Parathyroid adenoma (tissue), 2 donors: ENCODE measurements at regions not wholly inside any gene's neighbourhood (a gene's known extent, or its start where the extent isn't known, plus 50 kb on each side); places are given as distances from the start of the nearest gene placed in this dataset.

Experiments used
- H2AFZ ChIP-seq: fragments of 300-600 bp; sonication (generic); one replicate; pipeline ENCODE4 v1.7.0; 2017; ENCODE audit warnings: antibody characterized with exemption, mild to moderate bottlenecking
- H3K27ac ChIP-seq: fragments of 300-600 bp; sonication (generic); one replicate; pipeline ENCODE4 v1.7.0; 2017
- H3K27me3 ChIP-seq: fragments of 300-600 bp; sonication (generic); one replicate; pipeline ENCODE4 v1.7.0; 2017; ENCODE audit warnings: low read length; ENCODE audit not compliant: control insufficient read depth, insufficient read depth
- H3K36me3 ChIP-seq: fragments of 300-600 bp; sonication (generic); one replicate; pipeline ENCODE4 v1.7.0; 2017; ENCODE audit warnings: low read length; ENCODE audit not compliant: control insufficient read depth, insufficient read depth
- H3K4me1 ChIP-seq: fragments of 300-600 bp; sonication (generic); one replicate; pipeline ENCODE4 v1.7.0; 2017; ENCODE audit warnings: control low read depth
- H3K4me2 ChIP-seq: fragments of 300-600 bp; sonication (generic); one replicate; pipeline ENCODE4 v1.7.0; 2017; ENCODE audit warnings: low read length
- H3K4me3 ChIP-seq: fragments of 300-600 bp; sonication (generic); one replicate; pipeline ENCODE4 v1.7.0; 2017; ENCODE audit warnings: low read depth, low read length
- H3K79me2 ChIP-seq: fragments of 300-600 bp; sonication (generic); one replicate; pipeline ENCODE4 v1.7.0; 2017; ENCODE audit warnings: control low read depth
- H3K9ac ChIP-seq: fragments of 300-600 bp; sonication (generic); one replicate; pipeline ENCODE4 v1.7.0; 2017; ENCODE audit warnings: mild to moderate bottlenecking
- H3K9me3 ChIP-seq: fragments of 300-600 bp; sonication (generic); one replicate; pipeline ENCODE4 v1.7.0; 2017; ENCODE audit warnings: low read length; ENCODE audit not compliant: control insufficient read depth
- TF ChIP-seq, protein P1 (sequence below): fragments of 300-600 bp; sonication (generic); IDR thresholded peaks from one replicate; pipeline ENCODE4 v1.7.0; 2017; ENCODE audit warnings: antibody characterized with exemption, mild to moderate bottlenecking
- donor health status: primary hyperparathyroidism.

DNA sequence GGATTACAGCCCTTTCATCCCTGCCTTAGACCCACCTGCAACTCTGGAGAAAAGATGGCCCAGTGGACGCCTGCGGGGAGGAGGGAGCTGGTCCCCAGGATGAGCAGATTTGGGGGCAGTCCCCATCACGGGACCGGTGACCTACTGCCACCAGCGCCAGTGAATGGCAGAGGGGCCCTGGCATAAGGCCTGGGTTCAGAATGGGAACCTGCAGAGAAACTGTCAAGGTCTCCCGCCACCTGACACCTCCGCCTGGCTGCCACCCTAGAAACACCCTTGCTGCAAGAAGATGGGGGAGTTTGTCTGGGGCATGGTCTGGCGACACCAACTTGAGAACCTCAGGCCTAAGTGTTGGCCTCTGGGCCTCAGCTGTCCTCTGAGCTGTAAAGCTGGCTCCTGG, 335.7 kb downstream of the SEC14L1 start:
- H3K36me3 ChIP-seq, result no peaks in the 10 kb centered on the region
- TF ChIP-seq, protein P1, sequence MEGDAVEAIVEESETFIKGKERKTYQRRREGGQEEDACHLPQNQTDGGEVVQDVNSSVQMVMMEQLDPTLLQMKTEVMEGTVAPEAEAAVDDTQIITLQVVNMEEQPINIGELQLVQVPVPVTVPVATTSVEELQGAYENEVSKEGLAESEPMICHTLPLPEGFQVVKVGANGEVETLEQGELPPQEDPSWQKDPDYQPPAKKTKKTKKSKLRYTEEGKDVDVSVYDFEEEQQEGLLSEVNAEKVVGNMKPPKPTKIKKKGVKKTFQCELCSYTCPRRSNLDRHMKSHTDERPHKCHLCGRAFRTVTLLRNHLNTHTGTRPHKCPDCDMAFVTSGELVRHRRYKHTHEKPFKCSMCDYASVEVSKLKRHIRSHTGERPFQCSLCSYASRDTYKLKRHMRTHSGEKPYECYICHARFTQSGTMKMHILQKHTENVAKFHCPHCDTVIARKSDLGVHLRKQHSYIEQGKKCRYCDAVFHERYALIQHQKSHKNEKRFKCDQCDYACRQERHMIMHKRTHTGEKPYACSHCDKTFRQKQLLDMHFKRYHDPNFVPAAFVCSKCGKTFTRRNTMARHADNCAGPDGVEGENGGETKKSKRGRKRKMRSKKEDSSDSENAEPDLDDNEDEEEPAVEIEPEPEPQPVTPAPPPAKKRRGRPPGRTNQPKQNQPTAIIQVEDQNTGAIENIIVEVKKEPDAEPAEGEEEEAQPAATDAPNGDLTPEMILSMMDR, result no peak
- no peaks in the 10 kb centered on the region for H3K9me3 ChIP-seq
- H3K4me1 ChIP-seq, result peaks cover 17% of the 10 kb centered on the region
- H3K9ac ChIP-seq, result no peak overlapping the region
- H3K4me3 ChIP-seq, result no peak overlapping the region
- H2AFZ ChIP-seq, result no peak overlapping the region
- no peaks in the 10 kb centered on the region for H3K27me3 ChIP-seq
- no peak overlapping the region for H3K4me2 ChIP-seq
- H3K79me2 ChIP-seq, result peaks cover 85% of the 10 kb centered on the region
- H3K27ac ChIP-seq, result no peak overlapping the region

DNA sequence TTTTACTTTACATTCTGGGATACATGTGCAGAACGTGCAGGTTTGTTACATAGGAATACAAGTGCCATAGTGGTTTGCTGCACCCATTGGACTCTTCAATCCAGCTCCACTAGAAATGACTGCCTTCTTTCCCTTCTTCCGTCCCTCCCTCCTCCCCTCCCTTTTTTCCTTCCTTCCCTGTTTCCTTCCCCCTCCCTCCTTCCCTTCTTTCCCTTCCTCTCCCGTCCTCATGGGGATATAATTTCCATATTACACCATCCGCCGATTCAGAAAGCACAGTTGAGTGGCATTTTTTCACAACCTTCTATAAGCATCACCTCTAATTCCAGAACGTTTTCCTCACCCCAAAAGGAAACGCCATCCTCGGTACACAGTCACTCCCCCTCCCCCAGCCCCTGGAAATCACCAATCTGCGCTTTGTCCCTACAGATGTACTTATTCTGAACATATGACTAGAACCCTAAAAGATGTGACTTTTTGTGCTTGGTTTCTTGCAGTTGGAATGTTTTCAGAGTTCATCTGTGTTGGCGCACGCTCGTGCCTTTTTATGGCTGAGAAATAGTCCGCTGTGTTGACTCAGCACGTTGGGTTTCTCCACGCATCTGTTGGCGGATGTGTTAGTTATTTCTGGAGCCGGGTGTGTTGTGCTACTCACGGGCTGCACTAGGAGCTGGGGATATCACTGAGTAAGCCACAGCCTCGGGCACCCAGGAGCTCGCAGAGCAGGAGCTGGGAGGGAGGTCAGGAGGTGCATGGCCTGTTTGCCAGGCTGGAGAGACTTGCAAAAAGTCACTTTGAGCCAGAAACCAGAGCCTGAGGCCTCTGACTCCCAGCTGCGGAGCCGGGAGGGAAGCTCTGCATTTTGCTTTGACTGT, 336.4 kb downstream of the SEC14L1 start:
- Histone ChIP-seq H3K27me3 (no peaks in the 10 kb centered on the region), H3K4me1 (peaks cover 11% of the 10 kb centered on the region), H3K27ac (no peak overlapping the region), H3K9ac (no peak overlapping the region), H3K4me2 (no peak overlapping the region), H3K4me3 (no peak overlapping the region), H3K36me3 (no peaks in the 10 kb centered on the region), H3K79me2 (peaks cover 86% of the 10 kb centered on the region), H2AFZ (no peak overlapping the region), H3K9me3 (no peaks in the 10 kb centered on the region)
- TF ChIP-seq, protein P1, result no peak

DNA sequence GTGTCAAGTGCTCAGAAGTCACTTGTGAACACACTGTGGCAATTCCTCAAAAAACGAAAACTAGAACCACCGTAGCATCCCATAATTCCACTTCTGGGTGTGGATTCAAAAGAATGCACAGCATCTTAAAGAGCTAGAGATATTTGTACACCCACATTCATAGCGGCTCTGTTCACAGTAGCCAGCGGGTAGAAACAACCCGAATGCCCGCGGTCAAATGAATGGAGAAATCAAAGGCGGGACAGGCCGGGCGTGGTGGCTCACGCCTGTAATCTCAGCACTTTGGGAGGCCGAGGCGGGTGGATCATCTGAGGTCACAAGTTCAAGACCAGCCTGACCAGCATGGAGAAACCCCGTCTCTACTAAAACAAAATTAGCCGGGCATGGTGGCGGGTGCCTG, 337.5 kb downstream of the SEC14L1 start:
- Histone ChIP-seq H3K9me3 (no peaks in the 10 kb centered on the region), H3K27me3 (no peaks in the 10 kb centered on the region), H3K4me1 (peaks cover 6% of the 10 kb centered on the region), H3K4me2 (no peak overlapping the region), H3K9ac (no peak overlapping the region), H3K36me3 (no peaks in the 10 kb centered on the region), H3K27ac (no peak overlapping the region), H3K79me2 (peaks cover 79% of the 10 kb centered on the region), H2AFZ (no peak overlapping the region), H3K4me3 (no peak overlapping the region)
- TF ChIP-seq, protein P1, result no peak

DNA sequence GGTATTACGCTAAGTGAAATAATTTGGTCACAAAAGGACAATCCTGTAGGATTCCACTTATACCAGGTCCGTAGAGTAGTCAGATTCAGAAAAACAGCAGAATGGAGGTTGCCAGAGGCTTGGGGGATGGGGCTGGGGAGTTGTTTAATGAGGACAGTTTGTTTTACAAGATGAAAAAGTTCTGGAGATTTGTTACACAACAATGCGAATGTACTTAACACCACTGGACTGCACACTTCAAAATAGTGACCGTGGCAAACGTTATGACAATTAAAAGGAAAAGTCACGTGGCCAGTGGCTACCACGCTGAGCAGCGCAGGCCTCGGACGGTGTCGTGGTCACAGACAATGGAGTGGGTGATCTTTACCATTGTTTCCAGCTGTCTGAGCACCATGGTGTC, 338.1 kb downstream of the SEC14L1 start:
- H3K9me3 ChIP-seq, result no peaks in the 10 kb centered on the region
- peaks cover 80% of the 10 kb centered on the region for H3K79me2 ChIP-seq
- TF ChIP-seq, protein P1, result no peak
- H2AFZ ChIP-seq, result no peak overlapping the region
- no peaks in the 10 kb centered on the region for H3K36me3 ChIP-seq
- no peaks in the 10 kb centered on the region for H3K27me3 ChIP-seq
- H3K4me3 ChIP-seq, result no peak overlapping the region
- H3K4me1 ChIP-seq, result peaks cover 6% of the 10 kb centered on the region
- H3K4me2 ChIP-seq, result no peak overlapping the region
- no peak overlapping the region for H3K27ac ChIP-seq
- H3K9ac ChIP-seq, result no peak overlapping the region
